ENCODE measurements at regions not wholly inside any gene's neighbourhood (a gene's known extent, or its start where the extent isn't known, plus 50 kb on each side); places are given as distances from the start of the nearest gene placed in this dataset.

DNA sequence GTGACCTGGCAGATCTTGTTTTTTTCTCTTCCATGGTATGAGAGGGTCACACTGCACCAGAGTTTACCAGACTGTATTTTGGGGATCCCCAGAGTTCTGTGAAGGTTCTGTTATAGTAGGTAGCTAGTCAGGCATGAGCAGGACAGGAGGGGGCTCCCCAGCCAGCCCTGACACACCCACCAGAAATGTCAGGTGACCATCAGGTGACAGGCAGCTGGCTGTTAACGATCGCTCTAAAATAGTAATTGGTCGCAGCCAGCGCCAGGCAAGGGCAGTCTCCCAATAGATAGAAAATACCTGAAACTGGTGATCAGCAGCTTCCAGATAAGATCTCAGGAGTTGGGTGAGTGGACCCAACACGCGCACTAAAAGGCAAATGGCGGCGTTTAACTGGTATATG is 264.9 kb downstream of the RHOU start:
- TF ChIP-seq, protein P1, sequence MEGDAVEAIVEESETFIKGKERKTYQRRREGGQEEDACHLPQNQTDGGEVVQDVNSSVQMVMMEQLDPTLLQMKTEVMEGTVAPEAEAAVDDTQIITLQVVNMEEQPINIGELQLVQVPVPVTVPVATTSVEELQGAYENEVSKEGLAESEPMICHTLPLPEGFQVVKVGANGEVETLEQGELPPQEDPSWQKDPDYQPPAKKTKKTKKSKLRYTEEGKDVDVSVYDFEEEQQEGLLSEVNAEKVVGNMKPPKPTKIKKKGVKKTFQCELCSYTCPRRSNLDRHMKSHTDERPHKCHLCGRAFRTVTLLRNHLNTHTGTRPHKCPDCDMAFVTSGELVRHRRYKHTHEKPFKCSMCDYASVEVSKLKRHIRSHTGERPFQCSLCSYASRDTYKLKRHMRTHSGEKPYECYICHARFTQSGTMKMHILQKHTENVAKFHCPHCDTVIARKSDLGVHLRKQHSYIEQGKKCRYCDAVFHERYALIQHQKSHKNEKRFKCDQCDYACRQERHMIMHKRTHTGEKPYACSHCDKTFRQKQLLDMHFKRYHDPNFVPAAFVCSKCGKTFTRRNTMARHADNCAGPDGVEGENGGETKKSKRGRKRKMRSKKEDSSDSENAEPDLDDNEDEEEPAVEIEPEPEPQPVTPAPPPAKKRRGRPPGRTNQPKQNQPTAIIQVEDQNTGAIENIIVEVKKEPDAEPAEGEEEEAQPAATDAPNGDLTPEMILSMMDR (IDR thresholded peaks at IDR 0.05) = no peak
- no peak for TF ChIP-seq EP300 (IDR thresholded peaks at IDR 0.05; ENCODE audit: low read depth)
